ENCODE measurements at regions not wholly inside any gene's neighbourhood (a gene's known extent, or its start where the extent isn't known, plus 50 kb on each side); places are given as distances from the start of the nearest gene placed in this dataset.

GRCh38 chr15:48006031-48006511, 114.7 kb upstream of the SLC24A5 start:
- Histone ChIP-seq H3K9me3 (ENCODE audit: insufficient read depth, low read length) (no peaks in the 10 kb centered on the region), H3K27ac (ENCODE audit: low read depth, low read length) (no peak overlapping the region), H3K79me2 (ENCODE audit: insufficient read depth, low read length) (no peaks in the 10 kb centered on the region), H3K9ac (ENCODE audit: low read length) (no peak overlapping the region), H3K4me2 (ENCODE audit: low read depth, low read length, poor library complexity, severe bottlenecking) (no peak overlapping the region), H3K4me3 (ENCODE audit: insufficient read depth, low read length, poor library complexity, severe bottlenecking) (no peak overlapping the region), H3F3A (ENCODE audit: insufficient read depth) (no peaks in the 10 kb centered on the region), H4K20me1 (ENCODE audit: low read depth, low read length) (no peaks in the 10 kb centered on the region), H3K36me3 (ENCODE audit: low read length) (no peaks in the 10 kb centered on the region), H3K27me3 (ENCODE audit: low read length) (no peaks in the 10 kb centered on the region), H3K9me2 (replicated peaks; ENCODE audit: insufficient read depth, low read length) (no peaks in the 10 kb centered on the region), H2AFZ (ENCODE audit: low read depth, low read length, severe bottlenecking) (no peak overlapping the region)
- no peak for TF ChIP-seq EZH2phosphoT487 (conservative IDR thresholded peaks at IDR 0.05; ENCODE audit: low read length)

- Histone ChIP-seq H3K36me3 (ENCODE audit: low read length) (no peaks in the 10 kb centered on the region), H3K4me2 (ENCODE audit: low read depth, low read length, poor library complexity, severe bottlenecking) (no peak overlapping the region), H3K9me3 (ENCODE audit: insufficient read depth, low read length) (no peaks in the 10 kb centered on the region), H3K27me3 (ENCODE audit: low read length) (no peaks in the 10 kb centered on the region), H3K27ac (ENCODE audit: low read depth, low read length) (no peak overlapping the region), H3K9ac (ENCODE audit: low read length) (no peak overlapping the region), H3K9me2 (replicated peaks; ENCODE audit: insufficient read depth, low read length) (no peaks in the 10 kb centered on the region; the same call in 1 of the 2 replicates), H4K20me1 (ENCODE audit: low read depth, low read length) (no peaks in the 10 kb centered on the region), H3K4me3 (ENCODE audit: insufficient read depth, low read length, poor library complexity, severe bottlenecking) (no peak overlapping the region), H3K79me2 (ENCODE audit: insufficient read depth, low read length) (no peaks in the 10 kb centered on the region), H3F3A (ENCODE audit: insufficient read depth) (no peaks in the 10 kb centered on the region), H2AFZ (ENCODE audit: low read depth, low read length, severe bottlenecking) (no peak overlapping the region)
- TF ChIP-seq CTCF (IDR thresholded peaks at IDR 0.05; ENCODE audit: insufficient read depth, low read length, poor library complexity, severe bottlenecking) (no peak), EZH2phosphoT487 (conservative IDR thresholded peaks at IDR 0.05; ENCODE audit: low read length) (no peak)
Measured at GRCh38 chr15:48010316-48010715, 110.5 kb upstream of the SLC24A5 start.

GRCh38 chr15:48012191-48012590, 108.6 kb upstream of the SLC24A5 start:
- no peak overlapping the region for H3K27ac ChIP-seq (ENCODE audit: low read depth, low read length)
- no peaks in the 10 kb centered on the region for H3K36me3 ChIP-seq (ENCODE audit: low read length)
- no peak for TF ChIP-seq CTCF (IDR thresholded peaks at IDR 0.05; ENCODE audit: insufficient read depth, low read length, poor library complexity, severe bottlenecking)
- no peak overlapping the region for H3K4me3 ChIP-seq (ENCODE audit: insufficient read depth, low read length, poor library complexity, severe bottlenecking)
- no peaks in the 10 kb centered on the region for H3K79me2 ChIP-seq (ENCODE audit: insufficient read depth, low read length)
- no peak overlapping the region for H2AFZ ChIP-seq (ENCODE audit: low read depth, low read length, severe bottlenecking)
- H3K9me2 ChIP-seq (replicated peaks; ENCODE audit: insufficient read depth, low read length) = no peaks in the 10 kb centered on the region; the same call in 1 of the 2 replicates
- no peaks in the 10 kb centered on the region for H3K9me3 ChIP-seq (ENCODE audit: insufficient read depth, low read length)
- H3K4me2 ChIP-seq (ENCODE audit: low read depth, low read length, poor library complexity, severe bottlenecking) = no peak overlapping the region
- H4K20me1 ChIP-seq (ENCODE audit: low read depth, low read length) = no peaks in the 10 kb centered on the region
- H3K27me3 ChIP-seq (ENCODE audit: low read length) = no peaks in the 10 kb centered on the region
- H3K9ac ChIP-seq (ENCODE audit: low read length) = no peak overlapping the region
- H3F3A ChIP-seq (ENCODE audit: insufficient read depth) = no peaks in the 10 kb centered on the region

- H2AFZ ChIP-seq (ENCODE audit: low read depth, low read length, severe bottlenecking) = no peak overlapping the region
- no peak overlapping the region for H3K4me2 ChIP-seq (ENCODE audit: low read depth, low read length, poor library complexity, severe bottlenecking)
- H3K79me2 ChIP-seq (ENCODE audit: insufficient read depth, low read length) = no peaks in the 10 kb centered on the region
- no peaks in the 10 kb centered on the region; the same call in 1 of the 2 replicates for H3K9me2 ChIP-seq (replicated peaks; ENCODE audit: insufficient read depth, low read length)
- no peak overlapping the region for H3K4me3 ChIP-seq (ENCODE audit: insufficient read depth, low read length, poor library complexity, severe bottlenecking)
- H3K27me3 ChIP-seq (ENCODE audit: low read length) = no peaks in the 10 kb centered on the region
- no peaks in the 10 kb centered on the region for H3K36me3 ChIP-seq (ENCODE audit: low read length)
- TF ChIP-seq EZH2phosphoT487 (conservative IDR thresholded peaks at IDR 0.05; ENCODE audit: low read length) (no peak), CTCF (IDR thresholded peaks at IDR 0.05; ENCODE audit: insufficient read depth, low read length, poor library complexity, severe bottlenecking) (no peak)
- no peaks in the 10 kb centered on the region for H3K9me3 ChIP-seq (ENCODE audit: insufficient read depth, low read length)
- no peaks in the 10 kb centered on the region for H3F3A ChIP-seq (ENCODE audit: insufficient read depth)
- H3K9ac ChIP-seq (ENCODE audit: low read length) = no peak overlapping the region
- H4K20me1 ChIP-seq (ENCODE audit: low read depth, low read length) = no peaks in the 10 kb centered on the region
- no peak overlapping the region for H3K27ac ChIP-seq (ENCODE audit: low read depth, low read length)
Measured at GRCh38 chr15:48016865-48017264, 103.9 kb upstream of the SLC24A5 start.
